Choroid plexus epithelial cell (primary cell): ENCODE measurements at regions not wholly inside any gene's neighbourhood (a gene's known extent, or its start where the extent isn't known, plus 50 kb on each side); places are given as distances from the start of the nearest gene placed in this dataset.

Experiments used
- DNase-seq: peaks from one replicate; pipeline ENCODE4 v3.0.0-alpha.2; 2010; ENCODE audit warnings: low read depth
- H3K4me3 ChIP-seq: 2 replicates; pipeline ENCODE4 v1.5.1; 2011; ENCODE audit warnings: low read depth, mild to moderate bottlenecking, control low read depth, low read length, moderate library complexity
- TF ChIP-seq, protein P1 (sequence below): conservative IDR thresholded peaks from 2 replicates; pipeline ENCODE4 v1.5.1; 2011; ENCODE audit warnings: low read depth, mild to moderate bottlenecking, control low read depth, inconsistent platforms, low read length, moderate library complexity

DNA sequence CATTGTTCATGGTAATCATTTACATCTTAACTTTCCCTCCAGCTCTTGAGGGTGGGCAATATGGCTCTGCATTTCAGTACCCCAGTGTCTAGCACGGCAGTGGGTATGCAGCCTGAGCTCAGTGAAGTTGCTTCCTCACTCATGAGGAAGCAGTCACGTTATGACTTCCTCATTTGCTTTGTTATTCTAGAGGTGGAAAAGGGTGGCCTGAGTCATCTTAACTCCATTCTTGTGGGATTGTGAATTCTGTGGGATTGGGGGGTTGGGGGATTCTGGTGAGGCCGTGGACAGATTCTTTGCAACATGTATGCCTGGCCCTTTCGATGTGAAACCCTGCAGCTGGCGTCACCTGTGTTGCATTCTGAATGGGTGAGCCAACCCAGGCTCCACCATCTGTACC lies 406.7 kb upstream of the ZNF507 start:
- DNase-seq: no peak
- TF ChIP-seq, protein P1, sequence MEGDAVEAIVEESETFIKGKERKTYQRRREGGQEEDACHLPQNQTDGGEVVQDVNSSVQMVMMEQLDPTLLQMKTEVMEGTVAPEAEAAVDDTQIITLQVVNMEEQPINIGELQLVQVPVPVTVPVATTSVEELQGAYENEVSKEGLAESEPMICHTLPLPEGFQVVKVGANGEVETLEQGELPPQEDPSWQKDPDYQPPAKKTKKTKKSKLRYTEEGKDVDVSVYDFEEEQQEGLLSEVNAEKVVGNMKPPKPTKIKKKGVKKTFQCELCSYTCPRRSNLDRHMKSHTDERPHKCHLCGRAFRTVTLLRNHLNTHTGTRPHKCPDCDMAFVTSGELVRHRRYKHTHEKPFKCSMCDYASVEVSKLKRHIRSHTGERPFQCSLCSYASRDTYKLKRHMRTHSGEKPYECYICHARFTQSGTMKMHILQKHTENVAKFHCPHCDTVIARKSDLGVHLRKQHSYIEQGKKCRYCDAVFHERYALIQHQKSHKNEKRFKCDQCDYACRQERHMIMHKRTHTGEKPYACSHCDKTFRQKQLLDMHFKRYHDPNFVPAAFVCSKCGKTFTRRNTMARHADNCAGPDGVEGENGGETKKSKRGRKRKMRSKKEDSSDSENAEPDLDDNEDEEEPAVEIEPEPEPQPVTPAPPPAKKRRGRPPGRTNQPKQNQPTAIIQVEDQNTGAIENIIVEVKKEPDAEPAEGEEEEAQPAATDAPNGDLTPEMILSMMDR: no peak
- no peak overlapping the region for H3K4me3 ChIP-seq

DNA sequence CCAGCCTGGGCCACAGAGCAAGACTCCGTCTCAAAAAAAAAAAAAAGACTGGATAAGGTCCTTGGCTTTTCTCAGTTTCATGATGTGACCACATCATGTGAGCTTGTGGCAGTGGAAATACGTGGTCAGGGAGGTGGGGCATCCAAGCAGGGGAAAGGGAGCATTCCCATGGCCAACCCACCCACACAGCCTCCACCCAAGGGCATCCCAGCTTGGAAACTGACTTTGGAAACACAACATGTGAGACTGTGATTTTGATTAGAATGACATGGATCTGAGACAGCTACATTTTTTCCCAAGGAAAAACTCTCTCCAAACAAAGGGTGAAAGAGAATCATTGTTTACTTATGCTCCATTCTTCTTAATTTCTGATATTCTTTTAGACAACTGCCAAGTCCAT lies 405.0 kb upstream of the ZNF507 start:
- no peak for DNase-seq
- H3K4me3 ChIP-seq: no peak overlapping the region
- TF ChIP-seq, protein P1: no peak

DNA sequence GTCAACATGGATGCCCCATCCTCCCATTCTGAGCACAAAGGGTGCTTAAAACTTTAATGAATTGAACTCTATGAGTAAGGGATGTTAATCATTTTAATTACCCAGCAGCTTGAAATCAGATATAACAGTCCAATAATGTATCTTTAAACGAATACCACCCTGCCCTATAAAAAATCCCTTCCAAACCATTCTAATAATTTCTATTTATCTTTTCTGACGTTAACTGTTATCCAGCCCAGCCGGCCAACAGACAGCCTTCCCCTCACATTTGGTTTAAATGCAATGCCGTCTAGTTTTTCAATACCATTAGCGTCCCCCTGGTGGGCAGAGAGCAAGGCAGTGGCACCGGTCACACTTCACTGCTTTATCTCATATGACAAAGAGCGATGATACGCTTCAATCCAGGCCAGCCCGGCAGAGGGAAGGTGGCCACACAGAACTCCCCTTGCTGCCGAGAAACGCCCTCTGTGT lies 402.2 kb upstream of the ZNF507 start:
- no peak overlapping the region for H3K4me3 ChIP-seq
- no peak for DNase-seq
- TF ChIP-seq, protein P1: no peak

DNA sequence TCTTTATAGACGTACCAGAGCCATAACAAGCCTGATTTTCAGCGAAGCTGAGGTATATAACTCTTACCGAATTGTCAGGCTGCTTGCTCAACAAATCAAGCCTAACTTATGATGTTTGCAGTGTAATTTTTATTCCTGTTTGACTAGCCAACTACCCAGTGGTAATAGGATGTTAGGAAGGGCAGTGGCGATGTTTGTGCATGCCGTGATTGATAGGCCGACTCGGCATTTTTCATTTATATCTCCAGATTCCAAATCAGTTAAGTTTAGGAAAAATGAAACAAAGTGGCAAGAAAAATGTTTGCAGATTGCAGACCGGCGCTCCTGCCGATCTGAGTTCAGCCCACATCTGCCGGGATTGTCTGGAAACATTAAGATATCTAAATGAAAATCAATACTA lies 401.6 kb upstream of the ZNF507 start:
- TF ChIP-seq, protein P1: no peak
- no peak for DNase-seq
- H3K4me3 ChIP-seq: no peak overlapping the region

DNA sequence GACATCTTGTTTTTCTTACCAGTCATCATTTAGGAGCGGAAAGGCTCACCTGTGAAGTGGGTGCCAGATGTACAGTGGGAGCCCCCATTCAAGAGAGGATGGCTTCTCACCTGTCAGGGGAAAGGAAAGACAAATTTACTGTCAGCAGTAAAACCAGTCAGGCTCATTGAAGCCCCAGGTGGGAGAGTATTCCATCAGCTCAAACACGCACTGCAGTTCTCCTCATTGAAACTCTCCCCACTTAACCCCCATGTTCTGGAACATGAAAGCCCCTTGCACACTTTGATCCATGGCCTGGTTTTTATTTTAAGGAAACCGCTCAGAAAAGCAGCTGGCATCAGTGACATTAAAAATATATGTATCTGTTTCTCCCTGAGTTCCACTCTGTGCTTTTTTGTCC lies 401.1 kb upstream of the ZNF507 start:
- TF ChIP-seq, protein P1: no peak
- DNase-seq: no peak
- no peak overlapping the region for H3K4me3 ChIP-seq

DNA sequence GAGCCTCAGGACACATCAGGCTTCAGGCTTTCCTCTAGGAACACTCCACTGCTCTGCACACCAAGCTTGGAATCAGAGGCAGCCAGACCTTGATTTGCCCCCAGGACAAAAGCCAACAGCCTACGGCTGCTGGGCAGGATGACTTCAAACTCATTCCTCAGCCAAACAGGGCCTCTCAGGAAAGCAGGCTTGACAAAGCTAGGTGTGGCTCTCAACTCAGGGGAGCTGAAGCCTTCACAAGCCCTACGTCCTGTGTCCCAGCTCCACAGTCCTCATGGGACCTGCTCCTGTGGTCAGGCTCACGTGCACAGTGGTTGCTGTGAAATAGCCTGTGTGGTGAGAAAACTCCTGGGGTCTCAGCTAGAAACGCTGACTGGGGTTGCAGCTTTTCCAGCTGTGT lies 398.9 kb upstream of the ZNF507 start:
- TF ChIP-seq, protein P1: no peak
- no peak for DNase-seq
- no peak overlapping the region for H3K4me3 ChIP-seq

DNA sequence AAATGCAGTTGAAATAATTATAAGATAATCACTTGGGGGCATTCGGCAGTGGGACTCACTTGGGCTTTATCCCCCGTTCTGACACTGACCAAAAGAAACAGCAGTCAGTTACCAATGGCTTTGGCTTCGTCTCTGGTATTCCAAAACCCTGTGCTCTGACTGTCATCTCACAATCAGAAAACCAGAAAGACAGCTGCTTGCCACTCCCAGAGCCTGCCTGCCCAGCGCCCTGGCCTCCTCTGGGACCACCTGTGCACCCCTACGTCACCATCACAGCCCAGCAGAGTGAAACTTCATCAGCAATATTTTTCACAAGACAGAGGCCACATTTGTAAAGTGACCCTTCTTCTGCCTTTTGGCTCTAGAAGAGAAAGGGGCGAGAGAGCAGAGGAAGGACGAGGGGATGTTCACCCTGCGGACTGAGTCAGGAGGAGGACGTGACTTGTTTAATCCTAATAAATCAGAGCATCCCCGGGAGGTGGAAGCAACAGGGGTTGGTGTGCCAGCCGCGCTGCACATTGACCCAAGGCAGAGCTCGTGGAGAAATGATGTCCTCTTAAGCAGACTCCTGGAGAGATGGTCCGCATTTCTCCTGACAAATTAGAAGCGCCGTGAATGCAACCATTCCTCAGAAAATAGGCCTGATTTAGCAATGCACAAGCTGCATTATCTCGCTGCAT lies 397.8 kb upstream of the ZNF507 start:
- TF ChIP-seq, protein P1: no peak
- no peak for DNase-seq
- no peak overlapping the region for H3K4me3 ChIP-seq
